GM10248 (cell line): ENCODE measurements at regions not wholly inside any gene's neighbourhood (a gene's known extent, or its start where the extent isn't known, plus 50 kb on each side); places are given as distances from the start of the nearest gene placed in this dataset.

ENCODE experiments used
- CTCF ChIA-PET: fragments of 300-600 bp; sonication (Branson Sonifier 250); formaldehyde crosslinking; extraction: SDS; loops from one replicate; lab custom pipeline; 2021; ENCODE audit warnings: antibody characterized with exemption; lab: Yijun Ruan, JAX
- POLR2A ChIA-PET: fragments of 350-650 bp; sonication (Branson Sonifier 250); formaldehyde crosslinking; extraction: SDS; loops from one replicate; lab custom pipeline; 2020; ENCODE audit warnings: antibody characterized with exemption; lab: Yijun Ruan, JAX
- DNase-seq: peaks from one replicate; pipeline ENCODE4 v3.0.0; 2012; ENCODE audit errors: extremely low spot score
- TF ChIP-seq, protein P1 (sequence below): IDR thresholded peaks from 2 replicates; pipeline ENCODE4 v1.5.1; 2012; ENCODE audit warnings: mild to moderate bottlenecking, low read depth; ENCODE audit errors: extremely low read depth, missing control alignments, control extremely low read depth

DNA sequence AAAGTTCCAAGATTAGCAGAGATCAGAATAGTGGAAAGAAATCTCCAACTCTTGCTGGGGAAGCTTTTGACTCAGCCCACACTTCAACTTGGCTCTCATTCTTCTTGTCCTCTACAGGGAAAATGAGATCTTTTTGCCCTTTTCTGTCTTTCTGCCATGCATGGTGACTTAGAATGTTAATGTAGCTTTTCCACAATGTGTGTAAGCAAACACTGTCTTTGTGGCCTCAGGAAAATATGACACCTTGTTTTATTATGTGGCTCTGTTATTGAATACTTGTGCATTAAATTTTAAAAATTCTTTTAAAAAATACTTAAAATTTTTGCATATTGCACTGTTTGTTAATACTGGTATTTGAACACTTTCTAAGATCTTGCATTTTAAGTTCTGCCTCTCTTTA lies 65.4 kb upstream of the WDR75 start:
- ChIA-PET CTCF (no interaction called here), POLR2A (no interaction called here)
- TF ChIP-seq, protein P1, sequence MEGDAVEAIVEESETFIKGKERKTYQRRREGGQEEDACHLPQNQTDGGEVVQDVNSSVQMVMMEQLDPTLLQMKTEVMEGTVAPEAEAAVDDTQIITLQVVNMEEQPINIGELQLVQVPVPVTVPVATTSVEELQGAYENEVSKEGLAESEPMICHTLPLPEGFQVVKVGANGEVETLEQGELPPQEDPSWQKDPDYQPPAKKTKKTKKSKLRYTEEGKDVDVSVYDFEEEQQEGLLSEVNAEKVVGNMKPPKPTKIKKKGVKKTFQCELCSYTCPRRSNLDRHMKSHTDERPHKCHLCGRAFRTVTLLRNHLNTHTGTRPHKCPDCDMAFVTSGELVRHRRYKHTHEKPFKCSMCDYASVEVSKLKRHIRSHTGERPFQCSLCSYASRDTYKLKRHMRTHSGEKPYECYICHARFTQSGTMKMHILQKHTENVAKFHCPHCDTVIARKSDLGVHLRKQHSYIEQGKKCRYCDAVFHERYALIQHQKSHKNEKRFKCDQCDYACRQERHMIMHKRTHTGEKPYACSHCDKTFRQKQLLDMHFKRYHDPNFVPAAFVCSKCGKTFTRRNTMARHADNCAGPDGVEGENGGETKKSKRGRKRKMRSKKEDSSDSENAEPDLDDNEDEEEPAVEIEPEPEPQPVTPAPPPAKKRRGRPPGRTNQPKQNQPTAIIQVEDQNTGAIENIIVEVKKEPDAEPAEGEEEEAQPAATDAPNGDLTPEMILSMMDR = no peak
- DNase-seq = no peak

DNA sequence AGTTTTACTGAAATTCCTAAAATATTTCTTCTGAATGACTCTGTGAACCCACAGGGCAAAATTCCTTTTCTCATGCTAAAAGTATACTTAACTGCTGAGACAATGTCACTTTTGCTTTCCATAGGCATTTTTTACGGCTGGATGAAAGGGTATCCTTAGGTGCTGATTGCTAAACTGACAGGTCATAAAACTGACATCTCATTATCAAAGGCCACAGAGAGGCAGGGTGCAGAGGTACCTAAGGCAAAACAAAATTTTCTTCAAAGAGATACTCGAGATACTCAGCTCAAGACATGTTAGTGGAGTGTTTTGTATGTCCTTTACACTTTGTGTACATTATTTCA lies 62.0 kb upstream of the WDR75 start:
- ChIA-PET POLR2A (no interaction called here), CTCF (interaction anchor here (1.2 kb wide), 1 partner anchor 13 kb away, joined by 3 read pairs; no protein-coding TSS in a partner anchor)
- TF ChIP-seq, protein P1 = no peak
- DNase-seq = no peak

DNA sequence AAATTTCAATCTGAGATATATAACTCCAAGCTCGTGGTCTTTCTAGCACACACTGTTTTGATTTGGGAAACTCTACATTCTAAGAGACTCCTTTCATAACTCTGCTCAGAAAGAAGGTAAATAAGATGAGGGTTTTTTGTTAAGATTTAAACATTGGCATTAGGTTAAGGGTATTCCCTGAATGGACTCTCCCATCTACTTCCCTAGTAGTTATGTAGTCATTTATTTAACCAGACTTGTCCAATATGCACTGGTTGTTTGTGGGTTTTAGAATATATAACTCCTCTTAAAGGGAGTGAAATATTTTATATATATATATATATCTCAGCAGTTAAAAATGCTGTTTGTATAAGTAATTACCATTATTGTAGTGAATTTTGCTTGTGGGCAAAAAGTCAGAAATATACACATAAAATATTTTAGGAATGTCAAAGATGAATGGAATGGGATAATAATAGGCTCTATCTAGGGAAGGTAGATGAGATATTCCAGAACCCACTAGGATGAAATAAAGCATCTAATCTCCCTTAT lies 61.5 kb upstream of the WDR75 start:
- CTCF ChIA-PET = interaction anchor here (1.3 kb wide), 1 partner anchor 8 kb away, joined by 3 read pairs; no protein-coding TSS in a partner anchor
- POLR2A ChIA-PET = no interaction called here
- DNase-seq = no peak
- TF ChIP-seq, protein P1 = no peak

DNA sequence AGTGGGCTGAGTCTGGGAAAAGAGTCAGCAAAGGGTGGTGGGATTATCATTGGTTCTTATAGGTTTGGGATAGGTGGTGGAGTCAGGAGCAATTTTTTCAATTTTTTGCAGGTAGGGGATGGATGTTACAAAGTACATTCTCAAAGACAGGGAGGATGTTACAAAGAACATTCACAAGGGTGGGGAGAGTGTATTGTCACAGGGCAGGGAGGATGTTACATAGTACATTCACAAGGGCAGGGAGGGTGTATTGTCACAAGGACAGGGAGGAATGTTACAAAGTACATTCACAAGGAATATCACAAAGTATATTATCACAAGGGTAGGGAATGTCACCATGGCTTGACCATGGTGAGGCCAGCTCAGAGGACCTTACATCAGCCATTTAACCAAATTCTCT lies 58.6 kb upstream of the WDR75 start:
- ChIA-PET CTCF (interaction anchor here (1.4 kb wide), 1 partner anchor 240 kb away, joined by 3 read pairs; no protein-coding TSS in a partner anchor), POLR2A (no interaction called here)
- TF ChIP-seq, protein P1 = no peak
- no peak for DNase-seq

DNA sequence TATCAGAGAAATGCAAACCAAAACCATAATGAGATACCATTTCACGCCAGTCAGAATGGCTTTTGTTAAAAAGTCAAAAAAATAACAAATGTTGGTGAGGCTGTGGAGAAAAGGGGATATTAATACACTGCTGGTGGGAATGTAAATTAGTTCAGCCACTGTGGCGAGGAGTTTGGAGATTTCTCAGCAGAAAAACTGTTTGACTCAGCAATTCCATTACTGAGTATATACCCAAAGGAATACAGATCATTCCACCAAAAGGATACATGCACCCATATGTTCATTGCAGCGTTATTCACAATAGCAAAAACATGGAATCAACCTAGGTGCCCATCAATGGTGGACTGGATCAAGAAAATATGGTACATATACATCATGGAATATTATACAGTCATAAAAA lies 54.5 kb upstream of the WDR75 start:
- CTCF ChIA-PET = no interaction called here
- no peak for DNase-seq
- POLR2A ChIA-PET = no interaction called here
- TF ChIP-seq, protein P1 = no peak

DNA sequence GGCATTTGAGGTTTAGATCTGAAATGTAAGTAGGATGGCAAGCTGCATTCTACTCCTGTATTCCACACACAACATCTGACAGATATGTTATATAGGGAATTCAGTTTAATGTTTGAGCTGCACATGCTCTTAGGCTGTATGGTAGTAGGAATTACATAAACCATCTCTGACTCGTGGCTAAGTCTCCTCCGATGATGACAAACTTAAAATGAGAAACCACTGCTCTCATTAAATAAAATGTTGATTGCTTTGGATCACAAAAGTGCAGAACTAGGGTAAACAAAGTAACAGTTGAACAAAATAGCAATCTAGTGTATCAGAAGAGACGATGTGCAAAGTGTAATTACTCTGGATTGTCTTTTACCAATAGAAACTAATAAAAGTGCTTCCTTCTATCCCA lies 50.1 kb upstream of the WDR75 start:
- ChIA-PET POLR2A (no interaction called here), CTCF (interaction anchor here (1.0 kb wide), 2 partner anchors 14 to 22 kb away, joined by 3 read pairs; no protein-coding TSS in a partner anchor)
- no peak for DNase-seq
- TF ChIP-seq, protein P1 = no peak
